ENCODE measurements at regions not wholly inside any gene's neighbourhood (a gene's known extent, or its start where the extent isn't known, plus 50 kb on each side); places are given as distances from the start of the nearest gene placed in this dataset.

GRCh38 chr2:215693193-215693998 is 257.5 kb upstream of the FN1 start (continued):
- TF ChIP-seq ZFP90 (CRISPR knock-in tag; IDR thresholded peaks at IDR 0.05; ENCODE audit: borderline replicate concordance) (no peak), ZNF615 (CRISPR knock-in tag; IDR thresholded peaks at IDR 0.05; ENCODE audit: borderline replicate concordance) (no peak), ZZZ3 (CRISPR knock-in tag; IDR thresholded peaks at IDR 0.05; ENCODE audit: borderline replicate concordance) (no peak), SP140L (CRISPR knock-in tag; IDR thresholded peaks at IDR 0.05; ENCODE audit: borderline replicate concordance) (no peak)
- TF ChIP-seq, protein P1, sequence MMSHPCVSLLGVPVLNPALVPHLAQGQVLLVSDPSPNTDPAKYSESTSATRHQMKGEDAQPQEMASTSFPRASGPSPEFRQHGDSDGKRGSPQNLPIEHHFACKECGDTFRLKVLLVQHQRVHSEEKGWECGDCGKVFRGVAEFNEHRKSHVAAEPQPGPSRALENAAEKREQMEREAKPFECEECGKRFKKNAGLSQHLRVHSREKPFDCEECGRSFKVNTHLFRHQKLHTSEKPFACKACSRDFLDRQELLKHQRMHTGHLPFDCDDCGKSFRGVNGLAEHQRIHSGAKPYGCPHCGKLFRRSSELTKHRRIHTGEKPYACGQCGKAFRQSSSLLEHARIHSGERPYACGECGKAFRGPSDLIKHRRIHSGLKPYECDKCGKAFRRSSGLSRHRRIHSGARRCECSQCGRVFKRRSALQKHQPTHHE (CRISPR knock-in tag; IDR thresholded peaks at IDR 0.05; ENCODE audit: borderline replicate concordance): no peak
- TF ChIP-seq, protein P2, sequence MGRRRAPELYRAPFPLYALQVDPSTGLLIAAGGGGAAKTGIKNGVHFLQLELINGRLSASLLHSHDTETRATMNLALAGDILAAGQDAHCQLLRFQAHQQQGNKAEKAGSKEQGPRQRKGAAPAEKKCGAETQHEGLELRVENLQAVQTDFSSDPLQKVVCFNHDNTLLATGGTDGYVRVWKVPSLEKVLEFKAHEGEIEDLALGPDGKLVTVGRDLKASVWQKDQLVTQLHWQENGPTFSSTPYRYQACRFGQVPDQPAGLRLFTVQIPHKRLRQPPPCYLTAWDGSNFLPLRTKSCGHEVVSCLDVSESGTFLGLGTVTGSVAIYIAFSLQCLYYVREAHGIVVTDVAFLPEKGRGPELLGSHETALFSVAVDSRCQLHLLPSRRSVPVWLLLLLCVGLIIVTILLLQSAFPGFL (CRISPR knock-in tag; IDR thresholded peaks at IDR 0.05): no peak
- TF ChIP-seq, protein P3, sequence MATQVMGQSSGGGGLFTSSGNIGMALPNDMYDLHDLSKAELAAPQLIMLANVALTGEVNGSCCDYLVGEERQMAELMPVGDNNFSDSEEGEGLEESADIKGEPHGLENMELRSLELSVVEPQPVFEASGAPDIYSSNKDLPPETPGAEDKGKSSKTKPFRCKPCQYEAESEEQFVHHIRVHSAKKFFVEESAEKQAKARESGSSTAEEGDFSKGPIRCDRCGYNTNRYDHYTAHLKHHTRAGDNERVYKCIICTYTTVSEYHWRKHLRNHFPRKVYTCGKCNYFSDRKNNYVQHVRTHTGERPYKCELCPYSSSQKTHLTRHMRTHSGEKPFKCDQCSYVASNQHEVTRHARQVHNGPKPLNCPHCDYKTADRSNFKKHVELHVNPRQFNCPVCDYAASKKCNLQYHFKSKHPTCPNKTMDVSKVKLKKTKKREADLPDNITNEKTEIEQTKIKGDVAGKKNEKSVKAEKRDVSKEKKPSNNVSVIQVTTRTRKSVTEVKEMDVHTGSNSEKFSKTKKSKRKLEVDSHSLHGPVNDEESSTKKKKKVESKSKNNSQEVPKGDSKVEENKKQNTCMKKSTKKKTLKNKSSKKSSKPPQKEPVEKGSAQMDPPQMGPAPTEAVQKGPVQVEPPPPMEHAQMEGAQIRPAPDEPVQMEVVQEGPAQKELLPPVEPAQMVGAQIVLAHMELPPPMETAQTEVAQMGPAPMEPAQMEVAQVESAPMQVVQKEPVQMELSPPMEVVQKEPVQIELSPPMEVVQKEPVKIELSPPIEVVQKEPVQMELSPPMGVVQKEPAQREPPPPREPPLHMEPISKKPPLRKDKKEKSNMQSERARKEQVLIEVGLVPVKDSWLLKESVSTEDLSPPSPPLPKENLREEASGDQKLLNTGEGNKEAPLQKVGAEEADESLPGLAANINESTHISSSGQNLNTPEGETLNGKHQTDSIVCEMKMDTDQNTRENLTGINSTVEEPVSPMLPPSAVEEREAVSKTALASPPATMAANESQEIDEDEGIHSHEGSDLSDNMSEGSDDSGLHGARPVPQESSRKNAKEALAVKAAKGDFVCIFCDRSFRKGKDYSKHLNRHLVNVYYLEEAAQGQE (IDR thresholded peaks at IDR 0.05; ENCODE audit: borderline replicate concordance in 1 of 2, low read depth in 1 of 2, low read length in 2 of 2): peak in 1 of 2 experiments; percentile 29; a peak in 1 of 4 replicates

Measured in HepG2 (cell line).